Neural cell (in vitro differentiated cells): ENCODE measurements at regions not wholly inside any gene's neighbourhood (a gene's known extent, or its start where the extent isn't known, plus 50 kb on each side); places are given as distances from the start of the nearest gene placed in this dataset.

Source experiments
- CTCF ChIP-seq: fragments of 450-650 bp; IDR thresholded peaks from 2 replicates; pipeline ENCODE4 v1.5.1; 2014; ENCODE audit warnings: antibody characterized with exemption, mild to moderate bottlenecking, moderate library complexity; ENCODE audit not compliant: poor library complexity, severe bottlenecking
- EP300 ChIP-seq: fragments of 450-650 bp; conservative IDR thresholded peaks from 2 replicates; pipeline ENCODE4 v1.6.1; 2014; ENCODE audit warnings: antibody characterized with exemption, mild to moderate bottlenecking, moderate library complexity; ENCODE audit not compliant: poor library complexity, severe bottlenecking
- EZH2 ChIP-seq: fragments of 200-600, 300-800 bp; shearing (Covaris generic), sonication (generic); IDR thresholded peaks from 2 replicates; pipeline ENCODE4 v1.6.1; 2014; ENCODE audit warnings: antibody characterized with exemption, low read length, borderline replicate concordance, mild to moderate bottlenecking; ENCODE audit not compliant: insufficient read depth, poor library complexity, severe bottlenecking
- MXI1 ChIP-seq: fragments of 450-650 bp; conservative IDR thresholded peaks from 2 replicates; pipeline ENCODE4 v1.6.1; 2014; ENCODE audit warnings: antibody characterized with exemption, mild to moderate bottlenecking; ENCODE audit not compliant: poor library complexity, severe bottlenecking
- POLR2AphosphoS5 ChIP-seq: IDR thresholded peaks from 2 replicates; pipeline ENCODE4 v1.6.1; 2012
- RAD21 ChIP-seq: fragments of 450-650 bp; conservative IDR thresholded peaks from 2 replicates; pipeline ENCODE4 v1.6.1; 2014; ENCODE audit warnings: antibody characterized with exemption, mild to moderate bottlenecking, moderate library complexity
- REST ChIP-seq: IDR thresholded peaks from 2 replicates; pipeline ENCODE4 v1.6.1; 2012; ENCODE audit warnings: borderline replicate concordance
- SMC3 ChIP-seq: fragments of 450-650 bp; conservative IDR thresholded peaks from 2 replicates; pipeline ENCODE4 v1.6.1; 2014; ENCODE audit warnings: antibody characterized with exemption, mild to moderate bottlenecking, moderate library complexity; ENCODE audit not compliant: poor library complexity
- TAF1 ChIP-seq: IDR thresholded peaks from 2 replicates; pipeline ENCODE4 v1.6.1; 2012; ENCODE audit warnings: low read depth

- TF ChIP-seq CTCF (no peak), TAF1 (no peak), EZH2 (no peak), REST (no peak), MXI1 (no peak), POLR2AphosphoS5 (no peak), EP300 (no peak), RAD21 (no peak), SMC3 (no peak)
Measured at GRCh38 chr4:27921231-27921630, 1060.6 kb downstream of the STIM2 start.
